ENCODE measurements at regions not wholly inside any gene's neighbourhood (a gene's known extent, or its start where the extent isn't known, plus 50 kb on each side); places are given as distances from the start of the nearest gene placed in this dataset.

DNA sequence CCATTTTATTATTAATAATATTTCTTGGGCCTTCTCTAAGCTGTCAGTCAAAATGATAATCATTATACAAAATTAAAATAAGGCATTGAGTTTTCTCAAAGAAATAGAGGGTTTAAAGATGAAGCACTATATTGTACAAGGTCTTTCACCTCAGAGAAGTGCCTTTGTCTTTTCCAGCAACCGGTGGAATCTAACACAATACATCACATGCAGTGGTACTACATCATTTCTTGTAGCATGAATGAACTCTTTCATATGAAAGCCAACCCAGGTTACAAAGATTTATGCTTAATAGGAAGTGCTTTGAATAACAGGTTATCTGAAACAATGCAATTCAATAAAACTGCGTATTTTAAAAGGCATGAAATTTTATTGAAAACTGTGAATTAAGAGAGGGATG, 1620.8 kb downstream of the PCDH9 start:
- no peak overlapping the region for H3K4me2 ChIP-seq
- no peaks in the 10 kb centered on the region for H3K79me2 ChIP-seq (replicated peaks; ENCODE audit: insufficient read depth)
- H3K27ac ChIP-seq (ENCODE audit: low read depth), result no peak overlapping the region
- DNase-seq (ENCODE audit: low spot score) (no peak), ATAC-seq (no peak)
- no peaks in the 10 kb centered on the region for H3K36me3 ChIP-seq (ENCODE audit: insufficient read depth)
- Mint-ChIP-seq H3K36me3 (ENCODE audit: low read depth) (peaks cover 3% of the 10 kb centered on the region; the same call in 1 of the 3 replicates), H3K9me3 (no peaks in the 10 kb centered on the region), H3K27me3 (ENCODE audit: insufficient read depth, low read depth, poor library complexity) (peaks cover 2% of the 10 kb centered on the region), H3K4me3 (no peak overlapping the region), H3K27ac (no peak overlapping the region), H3K4me1 (no peaks in the 10 kb centered on the region)
- no peaks in the 10 kb centered on the region for H3K4me1 ChIP-seq (ENCODE audit: insufficient read depth)
- H3F3A ChIP-seq (replicated peaks; ENCODE audit: low read depth), result no peaks in the 10 kb centered on the region
- TF ChIP-seq, protein P1, sequence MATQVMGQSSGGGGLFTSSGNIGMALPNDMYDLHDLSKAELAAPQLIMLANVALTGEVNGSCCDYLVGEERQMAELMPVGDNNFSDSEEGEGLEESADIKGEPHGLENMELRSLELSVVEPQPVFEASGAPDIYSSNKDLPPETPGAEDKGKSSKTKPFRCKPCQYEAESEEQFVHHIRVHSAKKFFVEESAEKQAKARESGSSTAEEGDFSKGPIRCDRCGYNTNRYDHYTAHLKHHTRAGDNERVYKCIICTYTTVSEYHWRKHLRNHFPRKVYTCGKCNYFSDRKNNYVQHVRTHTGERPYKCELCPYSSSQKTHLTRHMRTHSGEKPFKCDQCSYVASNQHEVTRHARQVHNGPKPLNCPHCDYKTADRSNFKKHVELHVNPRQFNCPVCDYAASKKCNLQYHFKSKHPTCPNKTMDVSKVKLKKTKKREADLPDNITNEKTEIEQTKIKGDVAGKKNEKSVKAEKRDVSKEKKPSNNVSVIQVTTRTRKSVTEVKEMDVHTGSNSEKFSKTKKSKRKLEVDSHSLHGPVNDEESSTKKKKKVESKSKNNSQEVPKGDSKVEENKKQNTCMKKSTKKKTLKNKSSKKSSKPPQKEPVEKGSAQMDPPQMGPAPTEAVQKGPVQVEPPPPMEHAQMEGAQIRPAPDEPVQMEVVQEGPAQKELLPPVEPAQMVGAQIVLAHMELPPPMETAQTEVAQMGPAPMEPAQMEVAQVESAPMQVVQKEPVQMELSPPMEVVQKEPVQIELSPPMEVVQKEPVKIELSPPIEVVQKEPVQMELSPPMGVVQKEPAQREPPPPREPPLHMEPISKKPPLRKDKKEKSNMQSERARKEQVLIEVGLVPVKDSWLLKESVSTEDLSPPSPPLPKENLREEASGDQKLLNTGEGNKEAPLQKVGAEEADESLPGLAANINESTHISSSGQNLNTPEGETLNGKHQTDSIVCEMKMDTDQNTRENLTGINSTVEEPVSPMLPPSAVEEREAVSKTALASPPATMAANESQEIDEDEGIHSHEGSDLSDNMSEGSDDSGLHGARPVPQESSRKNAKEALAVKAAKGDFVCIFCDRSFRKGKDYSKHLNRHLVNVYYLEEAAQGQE (IDR thresholded peaks at IDR 0.05; ENCODE audit: unreplicated experiment), result no peak
- TF ChIP-seq STAT1 (IDR thresholded peaks at IDR 0.05; ENCODE audit: unreplicated experiment) (no peak), POLR2AphosphoS5 (IDR thresholded peaks at IDR 0.05; ENCODE audit: low read depth) (no peak), ZNF331 (CRISPR knock-in tag; IDR thresholded peaks at IDR 0.05; ENCODE audit: low read depth) (no peak), JUNB (IDR thresholded peaks at IDR 0.05; ENCODE audit: unreplicated experiment) (no peak), NANOG (IDR thresholded peaks at IDR 0.05; ENCODE audit: borderline replicate concordance) (no peak), EZH2 (IDR thresholded peaks at IDR 0.05; ENCODE audit: low read depth, unreplicated experiment) (no peak), CREB1 (CRISPR knock-in tag; IDR thresholded peaks at IDR 0.05; ENCODE audit: low read depth) (no peak), EZH2phosphoT487 (IDR thresholded peaks at IDR 0.05; ENCODE audit: unreplicated experiment) (no peak), ZNF114 (CRISPR knock-in tag; IDR thresholded peaks at IDR 0.05) (no peak)
- TF ChIP-seq, protein P2, sequence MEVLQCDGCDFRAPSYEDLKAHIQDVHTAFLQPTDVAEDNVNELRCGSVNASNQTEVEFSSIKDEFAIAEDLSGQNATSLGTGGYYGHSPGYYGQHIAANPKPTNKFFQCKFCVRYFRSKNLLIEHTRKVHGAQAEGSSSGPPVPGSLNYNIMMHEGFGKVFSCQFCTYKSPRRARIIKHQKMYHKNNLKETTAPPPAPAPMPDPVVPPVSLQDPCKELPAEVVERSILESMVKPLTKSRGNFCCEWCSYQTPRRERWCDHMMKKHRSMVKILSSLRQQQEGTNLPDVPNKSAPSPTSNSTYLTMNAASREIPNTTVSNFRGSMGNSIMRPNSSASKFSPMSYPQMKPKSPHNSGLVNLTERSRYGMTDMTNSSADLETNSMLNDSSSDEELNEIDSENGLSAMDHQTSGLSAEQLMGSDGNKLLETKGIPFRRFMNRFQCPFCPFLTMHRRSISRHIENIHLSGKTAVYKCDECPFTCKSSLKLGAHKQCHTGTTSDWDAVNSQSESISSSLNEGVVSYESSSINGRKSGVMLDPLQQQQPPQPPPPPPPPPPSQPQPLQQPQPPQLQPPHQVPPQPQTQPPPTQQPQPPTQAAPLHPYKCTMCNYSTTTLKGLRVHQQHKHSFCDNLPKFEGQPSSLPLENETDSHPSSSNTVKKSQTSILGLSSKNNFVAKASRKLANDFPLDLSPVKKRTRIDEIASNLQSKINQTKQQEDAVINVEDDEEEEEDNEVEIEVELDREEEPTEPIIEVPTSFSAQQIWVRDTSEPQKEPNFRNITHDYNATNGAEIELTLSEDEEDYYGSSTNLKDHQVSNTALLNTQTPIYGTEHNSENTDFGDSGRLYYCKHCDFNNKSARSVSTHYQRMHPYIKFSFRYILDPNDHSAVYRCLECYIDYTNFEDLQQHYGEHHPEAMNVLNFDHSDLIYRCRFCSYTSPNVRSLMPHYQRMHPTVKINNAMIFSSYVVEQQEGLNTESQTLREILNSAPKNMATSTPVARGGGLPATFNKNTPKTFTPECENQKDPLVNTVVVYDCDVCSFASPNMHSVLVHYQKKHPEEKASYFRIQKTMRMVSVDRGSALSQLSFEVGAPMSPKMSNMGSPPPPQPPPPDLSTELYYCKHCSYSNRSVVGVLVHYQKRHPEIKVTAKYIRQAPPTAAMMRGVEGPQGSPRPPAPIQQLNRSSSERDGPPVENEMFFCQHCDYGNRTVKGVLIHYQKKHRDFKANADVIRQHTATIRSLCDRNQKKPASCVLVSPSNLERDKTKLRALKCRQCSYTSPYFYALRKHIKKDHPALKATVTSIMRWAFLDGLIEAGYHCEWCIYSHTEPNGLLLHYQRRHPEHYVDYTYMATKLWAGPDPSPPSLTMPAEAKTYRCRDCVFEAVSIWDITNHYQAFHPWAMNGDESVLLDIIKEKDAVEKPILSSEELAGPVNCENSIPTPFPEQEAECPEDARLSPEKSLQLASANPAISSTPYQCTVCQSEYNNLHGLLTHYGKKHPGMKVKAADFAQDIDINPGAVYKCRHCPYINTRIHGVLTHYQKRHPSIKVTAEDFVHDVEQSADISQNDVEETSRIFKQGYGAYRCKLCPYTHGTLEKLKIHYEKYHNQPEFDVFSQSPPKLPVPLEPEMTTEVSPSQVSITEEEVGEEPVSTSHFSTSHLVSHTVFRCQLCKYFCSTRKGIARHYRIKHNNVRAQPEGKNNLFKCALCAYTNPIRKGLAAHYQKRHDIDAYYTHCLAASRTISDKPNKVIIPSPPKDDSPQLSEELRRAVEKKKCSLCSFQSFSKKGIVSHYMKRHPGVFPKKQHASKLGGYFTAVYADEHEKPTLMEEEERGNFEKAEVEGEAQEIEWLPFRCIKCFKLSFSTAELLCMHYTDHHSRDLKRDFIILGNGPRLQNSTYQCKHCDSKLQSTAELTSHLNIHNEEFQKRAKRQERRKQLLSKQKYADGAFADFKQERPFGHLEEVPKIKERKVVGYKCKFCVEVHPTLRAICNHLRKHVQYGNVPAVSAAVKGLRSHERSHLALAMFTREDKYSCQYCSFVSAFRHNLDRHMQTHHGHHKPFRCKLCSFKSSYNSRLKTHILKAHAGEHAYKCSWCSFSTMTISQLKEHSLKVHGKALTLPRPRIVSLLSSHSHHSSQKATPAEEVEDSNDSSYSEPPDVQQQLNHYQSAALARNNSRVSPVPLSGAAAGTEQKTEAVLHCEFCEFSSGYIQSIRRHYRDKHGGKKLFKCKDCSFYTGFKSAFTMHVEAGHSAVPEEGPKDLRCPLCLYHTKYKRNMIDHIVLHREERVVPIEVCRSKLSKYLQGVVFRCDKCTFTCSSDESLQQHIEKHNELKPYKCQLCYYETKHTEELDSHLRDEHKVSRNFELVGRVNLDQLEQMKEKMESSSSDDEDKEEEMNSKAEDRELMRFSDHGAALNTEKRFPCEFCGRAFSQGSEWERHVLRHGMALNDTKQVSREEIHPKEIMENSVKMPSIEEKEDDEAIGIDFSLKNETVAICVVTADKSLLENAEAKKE (CRISPR knock-in tag; IDR thresholded peaks at IDR 0.05), result no peak
- TF ChIP-seq, protein P3, sequence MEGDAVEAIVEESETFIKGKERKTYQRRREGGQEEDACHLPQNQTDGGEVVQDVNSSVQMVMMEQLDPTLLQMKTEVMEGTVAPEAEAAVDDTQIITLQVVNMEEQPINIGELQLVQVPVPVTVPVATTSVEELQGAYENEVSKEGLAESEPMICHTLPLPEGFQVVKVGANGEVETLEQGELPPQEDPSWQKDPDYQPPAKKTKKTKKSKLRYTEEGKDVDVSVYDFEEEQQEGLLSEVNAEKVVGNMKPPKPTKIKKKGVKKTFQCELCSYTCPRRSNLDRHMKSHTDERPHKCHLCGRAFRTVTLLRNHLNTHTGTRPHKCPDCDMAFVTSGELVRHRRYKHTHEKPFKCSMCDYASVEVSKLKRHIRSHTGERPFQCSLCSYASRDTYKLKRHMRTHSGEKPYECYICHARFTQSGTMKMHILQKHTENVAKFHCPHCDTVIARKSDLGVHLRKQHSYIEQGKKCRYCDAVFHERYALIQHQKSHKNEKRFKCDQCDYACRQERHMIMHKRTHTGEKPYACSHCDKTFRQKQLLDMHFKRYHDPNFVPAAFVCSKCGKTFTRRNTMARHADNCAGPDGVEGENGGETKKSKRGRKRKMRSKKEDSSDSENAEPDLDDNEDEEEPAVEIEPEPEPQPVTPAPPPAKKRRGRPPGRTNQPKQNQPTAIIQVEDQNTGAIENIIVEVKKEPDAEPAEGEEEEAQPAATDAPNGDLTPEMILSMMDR (conservative IDR thresholded peaks at IDR 0.05; ENCODE audit: low read depth in 2 of 2), result no peak
- TF ChIP-seq, protein P4, sequence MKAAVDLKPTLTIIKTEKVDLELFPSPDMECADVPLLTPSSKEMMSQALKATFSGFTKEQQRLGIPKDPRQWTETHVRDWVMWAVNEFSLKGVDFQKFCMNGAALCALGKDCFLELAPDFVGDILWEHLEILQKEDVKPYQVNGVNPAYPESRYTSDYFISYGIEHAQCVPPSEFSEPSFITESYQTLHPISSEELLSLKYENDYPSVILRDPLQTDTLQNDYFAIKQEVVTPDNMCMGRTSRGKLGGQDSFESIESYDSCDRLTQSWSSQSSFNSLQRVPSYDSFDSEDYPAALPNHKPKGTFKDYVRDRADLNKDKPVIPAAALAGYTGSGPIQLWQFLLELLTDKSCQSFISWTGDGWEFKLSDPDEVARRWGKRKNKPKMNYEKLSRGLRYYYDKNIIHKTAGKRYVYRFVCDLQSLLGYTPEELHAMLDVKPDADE (IDR thresholded peaks at IDR 0.05), result no peak
- no peak overlapping the region for H2AFZ ChIP-seq
- H4K20me1 ChIP-seq (replicated peaks; ENCODE audit: insufficient read depth), result no peaks in the 10 kb centered on the region
- no peaks in the 10 kb centered on the region for H3K27me3 ChIP-seq (ENCODE audit: insufficient read depth)
- no peak overlapping the region for H3K4me3 ChIP-seq
- H3K9me2 ChIP-seq (ENCODE audit: insufficient read depth), result no peaks in the 10 kb centered on the region

All from GM23338 (cell line).